ENCODE measurements at regions not wholly inside any gene's neighbourhood (a gene's known extent, or its start where the extent isn't known, plus 50 kb on each side); places are given as distances from the start of the nearest gene placed in this dataset.
"Not testable (repeated sequence)": the region's sequence is repeated elsewhere in the genome, so short reads cannot be mapped to it uniquely, and the experiment has no call there.

DNA sequence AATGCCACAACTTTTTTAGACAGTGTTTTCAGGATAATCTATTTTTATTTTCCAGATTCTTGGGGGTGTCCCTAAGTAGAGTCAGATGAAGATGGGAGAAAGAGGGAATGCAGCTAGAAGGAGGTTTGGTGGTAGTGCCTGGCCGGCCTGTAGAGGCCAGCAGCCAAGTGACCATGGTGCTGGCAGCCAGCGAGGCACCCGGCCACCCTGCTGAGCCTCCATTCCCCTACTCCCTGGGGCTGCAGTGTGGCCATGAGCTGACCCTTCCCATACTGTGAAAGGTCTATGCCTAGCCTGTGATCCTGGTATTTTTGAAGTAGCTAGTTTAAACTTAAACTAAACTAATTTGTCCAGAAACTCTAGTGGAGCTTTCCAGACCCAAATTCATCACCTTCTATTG lies 268.6 kb downstream of the CYRIA start:
- no peak for DNase-seq (ENCODE audit: low read depth in 4 of 4, low spot score in 3 of 4)

GRCh38 chr2:16396171-16396570 lies 269.5 kb downstream of the CYRIA start:
- DNase-seq (ENCODE audit: low read depth in 4 of 4, low spot score in 3 of 4) = no peak

GRCh38 chr2:16395601-16396000 lies 270.0 kb downstream of the CYRIA start:
- DNase-seq (ENCODE audit: low read depth in 4 of 4, low spot score in 3 of 4) = no peak

DNA sequence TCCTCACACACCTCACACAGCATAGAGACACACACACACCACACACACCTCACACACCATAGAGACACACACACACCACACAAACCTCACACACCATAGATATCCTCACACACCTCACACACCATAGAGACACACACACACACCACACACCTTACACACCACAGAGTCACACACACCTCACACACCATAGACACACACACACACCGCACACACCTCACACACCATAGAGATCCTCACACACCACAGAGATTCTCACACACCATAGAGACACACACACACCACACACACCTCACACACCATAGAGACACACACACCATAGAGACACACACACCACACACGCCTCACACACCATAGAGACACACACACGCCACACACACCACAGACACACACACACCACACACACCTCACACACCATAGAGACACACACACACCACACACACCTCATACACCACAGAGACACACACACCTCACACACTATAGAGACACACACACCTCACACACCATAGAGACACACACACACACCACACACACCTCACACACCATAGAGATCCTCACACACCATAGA lies 270.6 kb downstream of the CYRIA start:
- DNase-seq (ENCODE audit: low read depth in 4 of 4, low spot score in 3 of 4) = no peak

DNA sequence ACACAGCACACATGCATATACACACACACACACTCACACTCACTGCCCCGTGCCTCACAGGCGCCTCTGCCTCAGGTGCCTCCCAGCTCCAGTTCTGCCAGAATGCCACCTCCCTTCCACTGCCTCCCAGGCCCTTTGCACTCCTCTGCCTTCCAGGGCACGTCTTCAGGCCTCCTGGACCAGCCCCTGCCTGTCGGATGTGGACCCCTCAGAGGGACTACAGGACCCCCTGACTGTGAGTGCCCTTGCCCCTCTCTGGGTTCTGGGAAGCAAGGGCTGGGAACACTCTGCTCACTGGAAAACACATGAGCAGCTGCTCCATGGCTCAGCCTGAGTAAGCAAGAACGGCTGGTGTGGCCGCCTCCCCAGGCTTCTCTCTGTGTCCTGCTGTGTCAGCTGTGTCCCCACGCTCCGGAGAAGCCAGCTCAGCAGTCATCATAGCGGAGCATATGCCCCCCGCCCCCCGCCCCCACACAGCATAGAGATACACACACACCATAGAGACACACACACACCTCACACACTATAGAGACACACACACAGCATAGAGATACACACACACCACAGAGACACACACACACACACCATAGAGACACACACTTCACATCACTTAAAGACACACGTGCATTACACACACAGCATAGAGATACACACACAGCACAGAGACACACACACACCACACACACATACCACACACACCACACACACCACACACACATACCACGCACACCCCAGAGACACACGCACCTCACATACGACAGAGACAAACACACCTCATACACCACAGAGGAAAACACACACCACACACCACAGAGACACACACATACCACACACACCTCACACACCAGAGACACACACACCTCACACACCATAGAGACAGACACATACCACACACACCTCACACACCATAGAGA lies 271.3 kb downstream of the CYRIA start:
- no peak for DNase-seq (ENCODE audit: low read depth in 4 of 4, low spot score in 3 of 4)

GRCh38 chr2:16393500-16394071 lies 272.0 kb downstream of the CYRIA start:
- no peak for DNase-seq (ENCODE audit: low read depth in 4 of 4, low spot score in 3 of 4)

DNA sequence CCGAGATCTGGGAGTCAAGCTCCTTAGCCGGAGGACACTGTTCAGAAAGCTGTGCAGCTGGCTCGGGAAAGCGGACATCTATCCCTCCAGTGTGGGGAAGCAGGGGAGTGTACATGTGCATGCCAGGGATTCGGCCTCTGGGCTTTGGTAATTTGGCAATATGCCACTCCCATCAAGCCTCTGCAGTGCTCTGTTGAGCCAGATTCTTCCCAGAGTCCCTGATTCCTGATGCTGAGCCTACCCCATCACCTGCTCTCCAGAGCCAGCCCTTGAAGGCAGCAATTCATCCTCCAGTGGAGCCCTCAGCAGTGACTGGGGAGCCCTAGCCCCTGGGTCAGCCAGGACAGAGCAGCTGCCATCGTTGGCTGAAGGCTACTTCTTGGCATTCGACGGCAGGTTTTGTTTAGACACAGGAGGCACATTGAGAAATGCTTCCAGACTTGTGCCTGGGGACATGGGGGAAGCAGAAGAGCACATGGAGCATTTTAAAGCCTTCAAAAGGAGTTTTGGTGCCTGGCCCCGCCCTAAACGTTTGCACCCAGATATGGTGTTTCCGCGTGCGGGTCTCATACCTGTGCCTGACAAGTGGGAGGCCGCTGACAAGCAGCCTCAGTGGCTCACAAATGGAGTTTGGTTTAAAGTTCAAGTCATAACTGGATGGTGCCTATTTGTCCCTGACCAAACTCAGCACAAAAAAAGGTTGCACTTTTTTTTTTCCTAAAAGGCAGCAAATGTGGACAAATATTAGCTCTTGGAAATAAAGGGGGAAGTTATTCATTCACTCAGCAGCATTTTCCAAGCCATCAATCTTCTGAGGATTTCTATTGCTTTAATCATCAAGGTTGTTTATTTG lies 272.8 kb downstream of the CYRIA start:
- DNase-seq (ENCODE audit: low read depth in 4 of 4, low spot score in 3 of 4) = no peak

DNA sequence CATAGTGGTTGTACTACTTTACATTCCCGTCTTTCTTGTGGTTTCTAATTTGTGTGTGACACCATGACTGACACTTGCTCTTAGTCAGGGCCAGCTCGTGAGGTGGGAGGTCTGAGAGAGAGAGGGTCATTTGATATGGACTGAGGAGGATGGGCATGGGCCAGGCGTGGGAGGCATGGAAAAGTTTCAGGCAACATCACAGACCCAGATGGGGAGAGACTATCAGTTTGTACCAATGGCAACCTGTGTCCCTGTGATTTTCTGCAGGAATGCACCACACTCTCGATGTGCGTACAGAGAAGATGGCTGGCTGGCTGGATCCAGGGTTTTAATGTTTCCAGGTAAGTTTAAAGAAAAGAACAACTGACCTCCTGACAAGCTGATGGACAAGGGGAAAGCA lies 273.6 kb downstream of the CYRIA start:
- DNase-seq (ENCODE audit: low read depth in 4 of 4, low spot score in 3 of 4) = no peak

- DNase-seq (ENCODE audit: low read depth in 4 of 4, low spot score in 3 of 4) = no peak
Measured at GRCh38 chr2:16390561-16390960, 275.1 kb downstream of the CYRIA start.

- DNase-seq (ENCODE audit: low read depth in 4 of 4, low spot score in 3 of 4) = no peak
Measured at GRCh38 chr2:16389611-16390010, 276.0 kb downstream of the CYRIA start.

GRCh38 chr2:16388199-16388830 lies 277.3 kb downstream of the CYRIA start:
- not testable (repeated sequence) for DNase-seq (ENCODE audit: low read depth in 4 of 4, low spot score in 3 of 4)

DNA sequence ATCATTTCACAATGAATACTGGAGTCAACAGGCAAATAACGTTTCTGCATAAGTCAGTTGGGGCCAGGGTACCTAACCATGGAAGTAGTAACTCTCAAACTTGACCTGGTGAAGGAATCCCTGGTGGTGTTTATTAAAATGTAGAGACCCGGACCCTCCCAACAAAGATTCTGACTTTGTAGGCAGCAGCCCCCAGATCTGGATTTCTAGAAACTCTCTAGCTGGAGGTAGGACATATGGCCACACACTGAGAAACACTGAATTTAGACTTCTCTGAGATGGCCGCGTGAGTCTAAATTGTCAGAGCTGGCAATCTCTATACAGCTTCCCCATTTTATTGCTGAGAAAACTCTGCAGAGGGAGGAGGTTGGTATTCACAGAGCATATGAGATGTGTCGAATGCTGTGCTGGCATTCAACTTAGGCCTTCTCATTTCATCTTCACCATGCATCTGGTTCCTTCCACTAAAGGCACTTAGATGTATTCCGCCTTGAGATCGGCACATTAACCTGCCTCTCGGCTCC lies 278.1 kb downstream of the CYRIA start:
- DNase-seq (ENCODE audit: low read depth in 4 of 4, low spot score in 3 of 4) = no peak

- no peak for DNase-seq (ENCODE audit: low read depth in 4 of 4, low spot score in 3 of 4)
Measured at GRCh38 chr2:16386431-16386830, 279.2 kb downstream of the CYRIA start.

- DNase-seq (ENCODE audit: low read depth in 4 of 4, low spot score in 3 of 4) = no peak
Measured at GRCh38 chr2:16386031-16386430, 279.6 kb downstream of the CYRIA start.

DNA sequence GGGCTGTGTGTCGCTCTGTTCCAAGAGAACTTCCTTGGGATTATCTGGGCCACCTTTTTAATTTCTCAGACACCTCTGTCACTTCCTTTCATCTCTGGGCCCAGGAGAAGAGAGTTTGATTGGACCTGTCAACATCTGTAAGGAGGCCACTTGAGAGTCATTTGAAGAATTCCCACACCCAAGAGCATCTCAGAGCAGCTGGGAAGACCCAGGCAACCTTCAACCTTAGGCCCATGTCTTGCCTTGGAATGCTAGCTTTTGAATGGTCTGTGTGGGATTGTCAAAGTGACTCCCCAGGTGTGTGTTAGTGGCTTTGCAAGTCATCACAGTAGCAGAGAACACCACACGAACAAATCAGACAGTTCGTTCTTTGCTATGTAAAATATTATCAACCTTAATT lies 280.3 kb downstream of the CYRIA start:
- DNase-seq (ENCODE audit: low read depth in 4 of 4, low spot score in 3 of 4) = no peak

DNA sequence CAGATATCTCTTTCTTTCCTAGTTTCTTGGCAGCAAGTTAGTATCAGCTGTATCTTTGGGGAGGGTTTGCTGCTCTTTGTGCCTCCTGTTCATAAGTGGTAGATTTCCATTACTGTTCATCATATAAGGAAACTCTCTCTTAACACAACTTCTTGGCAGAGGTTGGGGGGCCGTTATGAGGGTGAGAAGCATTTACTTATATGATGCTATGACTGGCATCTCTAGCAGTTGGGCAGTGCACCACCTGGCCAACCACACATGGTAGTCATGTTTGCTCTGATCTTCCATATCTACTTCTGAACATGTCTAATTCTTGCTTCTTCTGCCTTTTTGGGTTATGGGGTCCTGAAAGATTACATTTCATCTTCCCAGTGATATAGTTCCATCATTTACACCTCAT lies 282.2 kb downstream of the CYRIA start:
- DNase-seq (ENCODE audit: low read depth in 4 of 4, low spot score in 3 of 4) = no peak

DNA sequence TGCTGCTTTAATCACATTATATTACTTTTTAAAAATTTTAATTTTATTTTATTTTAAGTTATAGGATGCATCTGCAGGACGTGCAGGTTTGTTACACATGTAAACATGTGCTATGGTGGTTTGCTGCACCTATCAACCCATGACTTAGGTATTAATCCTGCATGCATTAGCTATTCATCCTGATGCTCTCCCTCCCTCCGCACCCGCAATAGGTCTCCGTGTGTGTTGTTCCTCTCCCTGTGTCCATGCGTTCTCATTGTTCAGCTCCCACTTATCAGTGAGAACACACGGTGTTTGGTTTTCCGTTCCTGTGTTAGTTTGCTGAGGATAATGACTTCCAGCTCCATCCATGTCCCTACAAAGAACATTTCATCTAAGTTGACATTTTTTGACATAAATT lies 283.2 kb downstream of the CYRIA start:
- DNase-seq (ENCODE audit: low read depth in 4 of 4, low spot score in 3 of 4) = no peak

DNA sequence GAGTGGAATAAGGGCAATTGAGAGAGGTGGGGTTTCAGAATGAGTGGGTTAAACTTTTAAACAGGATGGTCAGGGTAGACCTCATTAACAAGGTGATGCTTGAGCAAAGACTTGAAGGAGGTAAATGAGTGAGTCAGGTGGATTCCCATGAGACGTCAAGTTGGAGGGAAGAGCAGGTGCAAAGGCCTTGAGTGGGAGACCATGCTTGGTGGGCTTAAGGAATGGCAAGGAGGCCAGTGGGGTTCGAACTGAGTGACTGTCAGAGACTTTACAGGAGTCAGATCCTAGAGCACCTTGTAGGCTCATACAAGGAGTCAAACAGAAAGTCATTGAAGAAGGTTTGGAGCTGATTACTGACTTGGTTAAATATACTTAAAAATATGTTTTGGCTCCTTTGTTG lies 284.1 kb downstream of the CYRIA start:
- no peak for DNase-seq (ENCODE audit: low read depth in 4 of 4, low spot score in 3 of 4)

DNA sequence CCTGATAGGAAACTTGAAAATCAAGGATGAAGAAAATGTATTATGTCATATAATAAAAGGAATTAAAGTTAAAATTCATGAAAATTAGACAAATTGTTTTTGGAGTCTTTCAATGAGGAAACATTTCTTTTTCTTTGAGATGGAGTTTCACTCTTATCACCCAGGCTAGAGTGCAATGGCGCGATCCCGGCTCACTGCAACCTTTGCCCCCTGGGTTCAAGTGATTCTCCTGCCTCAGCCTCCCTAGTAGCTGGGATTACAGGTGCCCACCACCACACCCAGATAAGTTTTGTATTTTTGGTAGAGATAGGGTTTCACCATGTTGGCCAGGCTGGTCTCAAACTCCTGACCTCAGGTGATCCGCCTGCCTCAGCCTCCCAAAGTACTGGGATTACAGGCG lies 285.7 kb downstream of the CYRIA start:
- not testable (repeated sequence) for DNase-seq (ENCODE audit: low read depth in 4 of 4, low spot score in 3 of 4)

DNA sequence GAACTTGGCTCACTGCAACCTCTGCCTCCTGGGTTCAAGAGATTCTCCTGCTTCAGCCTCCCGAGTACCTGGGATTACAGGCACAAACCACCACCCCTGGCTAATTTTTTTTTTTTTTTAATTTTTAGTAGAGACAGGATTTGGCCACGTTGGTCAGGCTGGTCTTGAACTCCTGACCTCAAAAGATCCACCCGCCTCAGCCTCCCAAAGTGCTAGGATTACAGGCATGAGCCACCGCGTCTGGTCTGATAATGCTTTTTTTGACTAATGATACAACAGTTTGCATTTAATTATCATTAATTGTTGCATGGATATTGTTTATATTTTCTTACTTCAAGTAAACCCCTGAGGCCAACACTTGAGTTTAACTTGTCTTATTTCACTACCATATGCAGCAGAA lies 286.6 kb downstream of the CYRIA start:
- DNase-seq (ENCODE audit: low read depth in 4 of 4, low spot score in 3 of 4) = not testable (repeated sequence)
